ENCODE measurements at regions not wholly inside any gene's neighbourhood (a gene's known extent, or its start where the extent isn't known, plus 50 kb on each side); places are given as distances from the start of the nearest gene placed in this dataset.

DNA sequence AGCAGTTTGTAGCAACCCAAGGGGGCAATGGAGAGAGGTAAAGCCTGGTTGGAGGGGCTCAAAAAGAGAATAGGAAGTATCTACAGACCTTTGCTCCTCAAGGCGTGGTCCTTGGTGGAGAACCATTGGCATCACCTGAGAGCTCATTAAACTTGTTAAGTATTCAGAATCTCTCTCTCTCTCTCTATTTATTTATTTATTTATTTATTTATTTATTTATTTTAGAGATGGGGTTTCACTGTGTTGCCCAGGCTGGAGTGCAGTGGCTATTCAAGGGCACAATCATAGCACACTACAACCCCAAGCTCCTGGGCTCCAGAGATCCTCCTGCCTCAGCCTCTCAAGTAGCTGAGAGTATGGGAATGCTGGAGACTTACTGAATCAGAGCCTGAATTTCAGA lies 193.1 kb upstream of the ADCY2 start:
- TF ChIP-seq CTCF (IDR thresholded peaks at IDR 0.05) = no peak
- H3K4me3 ChIP-seq (ENCODE audit: low read depth in 1 of 2, low read length in 1 of 2) = no peak overlapping the region
- H3K36me3 ChIP-seq = no peaks in the 10 kb centered on the region
- no peak overlapping the region for H3K27ac ChIP-seq
- no peaks in the 10 kb centered on the region for H3K4me1 ChIP-seq (ENCODE audit: control insufficient read depth in 1 of 2, insufficient read depth in 1 of 2, low read depth in 1 of 2, low read length in 1 of 2)
- H3K9me3 ChIP-seq = no peaks in the 10 kb centered on the region
- no peaks in the 10 kb centered on the region for H3K27me3 ChIP-seq

DNA sequence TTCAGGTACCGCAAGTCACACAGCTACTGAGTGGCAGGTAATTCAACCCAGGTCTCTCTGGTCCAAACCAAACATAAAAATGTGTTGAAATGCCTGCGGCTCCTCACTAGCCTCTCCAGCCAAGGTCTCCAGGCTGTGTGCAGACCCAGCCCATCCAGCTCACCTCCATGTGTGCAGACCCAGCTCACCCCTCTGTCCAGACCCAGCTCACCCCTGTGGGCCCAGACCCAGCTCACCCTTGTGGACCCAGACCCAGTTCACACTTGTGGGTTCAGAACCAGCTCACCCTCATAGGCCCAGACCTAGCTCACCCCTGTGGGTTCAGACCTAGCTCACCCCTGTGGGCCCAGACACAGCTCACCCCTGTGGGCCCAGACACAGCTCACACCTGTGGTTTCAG lies 188.0 kb upstream of the ADCY2 start:
- Histone ChIP-seq H3K36me3 (no peaks in the 10 kb centered on the region), H3K27me3 (no peaks in the 10 kb centered on the region), H3K4me1 (ENCODE audit: control insufficient read depth in 1 of 2, insufficient read depth in 1 of 2, low read depth in 1 of 2, low read length in 1 of 2) (no peaks in the 10 kb centered on the region), H3K27ac (no peak overlapping the region), H3K4me3 (ENCODE audit: low read depth in 1 of 2, low read length in 1 of 2) (no peak overlapping the region), H3K9me3 (no peaks in the 10 kb centered on the region)
- TF ChIP-seq CTCF (IDR thresholded peaks at IDR 0.05) = no peak

- Histone ChIP-seq H3K9me3 (no peaks in the 10 kb centered on the region), H3K4me3 (ENCODE audit: low read depth in 1 of 2, low read length in 1 of 2) (no peak overlapping the region), H3K27ac (no peak overlapping the region), H3K27me3 (no peaks in the 10 kb centered on the region), H3K4me1 (ENCODE audit: control insufficient read depth in 1 of 2, insufficient read depth in 1 of 2, low read depth in 1 of 2, low read length in 1 of 2) (no peaks in the 10 kb centered on the region), H3K36me3 (no peaks in the 10 kb centered on the region)
- no peak for TF ChIP-seq CTCF (IDR thresholded peaks at IDR 0.05)
Observed at GRCh38 chr5:7208938-7209337, 187.0 kb upstream of the ADCY2 start.

- H3K27me3 ChIP-seq = no peaks in the 10 kb centered on the region
- no peak overlapping the region for H3K4me3 ChIP-seq (ENCODE audit: low read depth in 1 of 2, low read length in 1 of 2)
- H3K4me1 ChIP-seq (ENCODE audit: control insufficient read depth in 1 of 2, insufficient read depth in 1 of 2, low read depth in 1 of 2, low read length in 1 of 2) = no peaks in the 10 kb centered on the region
- no peaks in the 10 kb centered on the region for H3K9me3 ChIP-seq
- TF ChIP-seq CTCF (IDR thresholded peaks at IDR 0.05) = no peak
- H3K27ac ChIP-seq = no peak overlapping the region
- no peaks in the 10 kb centered on the region for H3K36me3 ChIP-seq
Observed at GRCh38 chr5:7209658-7210057, 186.3 kb upstream of the ADCY2 start.

DNA sequence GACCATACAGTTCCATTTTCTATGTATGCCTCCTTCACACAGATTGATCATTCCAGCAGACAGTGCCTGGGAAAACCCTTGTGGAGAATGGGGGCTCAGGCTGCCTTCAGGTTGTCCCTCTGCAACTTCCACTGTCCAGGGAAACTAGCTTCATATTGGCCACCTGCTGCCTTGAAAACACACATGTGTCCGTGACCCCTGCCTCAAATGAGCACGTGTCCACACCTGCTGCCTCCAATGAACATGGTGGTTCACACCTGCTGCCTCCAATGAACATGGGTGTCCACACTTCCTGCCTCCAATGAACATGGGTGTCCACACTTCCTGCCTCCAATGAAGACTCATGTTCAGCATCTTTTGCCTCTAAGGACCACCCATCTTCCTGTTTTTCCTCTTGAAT lies 185.4 kb upstream of the ADCY2 start:
- Histone ChIP-seq H3K27me3 (no peaks in the 10 kb centered on the region), H3K27ac (no peak overlapping the region), H3K36me3 (no peaks in the 10 kb centered on the region), H3K4me3 (ENCODE audit: low read depth in 1 of 2, low read length in 1 of 2) (no peak overlapping the region), H3K9me3 (no peaks in the 10 kb centered on the region), H3K4me1 (ENCODE audit: control insufficient read depth in 1 of 2, insufficient read depth in 1 of 2, low read depth in 1 of 2, low read length in 1 of 2) (no peaks in the 10 kb centered on the region)
- no peak for TF ChIP-seq CTCF (IDR thresholded peaks at IDR 0.05)

DNA sequence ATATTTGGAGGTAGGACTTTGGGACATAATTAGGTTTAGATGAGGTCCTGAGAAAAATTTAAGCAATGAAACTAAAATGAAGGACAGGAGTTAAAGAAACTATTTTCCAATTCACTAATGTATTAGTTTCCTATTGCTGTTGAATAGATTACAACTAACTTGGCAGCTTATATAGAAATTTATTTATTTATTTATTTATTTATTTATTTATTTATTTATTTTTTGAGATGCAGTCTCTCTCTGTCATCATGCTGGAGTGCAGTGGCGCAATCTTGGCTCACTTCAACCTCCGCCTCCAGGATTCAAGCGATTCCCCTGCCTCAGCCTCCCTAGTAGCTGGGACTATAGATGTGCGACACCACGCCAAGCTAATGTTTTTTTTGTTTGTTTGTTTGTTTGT lies 182.4 kb upstream of the ADCY2 start:
- H3K27ac ChIP-seq = no peak overlapping the region
- no peaks in the 10 kb centered on the region for H3K9me3 ChIP-seq
- no peaks in the 10 kb centered on the region for H3K4me1 ChIP-seq (ENCODE audit: control insufficient read depth in 1 of 2, insufficient read depth in 1 of 2, low read depth in 1 of 2, low read length in 1 of 2)
- no peak overlapping the region for H3K4me3 ChIP-seq (ENCODE audit: low read depth in 1 of 2, low read length in 1 of 2)
- no peaks in the 10 kb centered on the region for H3K27me3 ChIP-seq
- TF ChIP-seq CTCF (IDR thresholded peaks at IDR 0.05) = no peak
- no peaks in the 10 kb centered on the region for H3K36me3 ChIP-seq

All from neutrophil (primary cell).